Heart left ventricle (tissue), 13 donors: ENCODE measurements at regions not wholly inside any gene's neighbourhood (a gene's known extent, or its start where the extent isn't known, plus 50 kb on each side); places are given as distances from the start of the nearest gene placed in this dataset.

Experiments
- POLR2A ChIP-seq, 2 donors: fragments of 450-650 bp; IDR thresholded peaks; one replicate each; pipeline ENCODE4 v1.6.1; 2017; ENCODE audit warnings: antibody characterized with exemption in 2 of 2, mild to moderate bottlenecking in 2 of 2, moderate library complexity in 2 of 2
- TF ChIP-seq, protein P1 (sequence below), 12 donors: fragments of 200-600 bp; sonication (generic) in 4 of 12; IDR thresholded peaks; one replicate each; pipeline versions ENCODE4 v1.5.0 to v1.8.0; 2018 to 2022; ENCODE audit warnings: antibody characterized with exemption in 12 of 12, mild to moderate bottlenecking in 5 of 12
- donor health status: ischemic (EF 13 %, LVEDD 7.1; RV severe dilation, severe dysfunction).
- donor health status: DM: no; HTN: yes; CAD: no.
- donor health status: DM: no; HTN: no; CAD: no.
- donor health status: ischemic (EF 25% LVEDD 6.9; RV normal size, moderate dysfunction).
- donor health status: ischemic (EF 25% LVEDD 5.7; RV mildly dilated, moderate dysfunction).
- donor health status: ischemic (EF 35%, LVEDD 5.7; RV mildly dilated, moderate dysfunction).
- donor health status: nonischemic (EF 11% LVEDD 7.7; RV severe dilation, severe dysfunction).
- donor health status: DM: yes; HTN: yes; CAD: no.
- donor health status: PGD.
- donor health status: ischemic (EF 29% LVEDD 5.4; RV normal size, mild dysfunction).
- donor health status: nonischemic (EF 23%, LVEDD 6.1; RV moderate dilation, normal function).

DNA sequence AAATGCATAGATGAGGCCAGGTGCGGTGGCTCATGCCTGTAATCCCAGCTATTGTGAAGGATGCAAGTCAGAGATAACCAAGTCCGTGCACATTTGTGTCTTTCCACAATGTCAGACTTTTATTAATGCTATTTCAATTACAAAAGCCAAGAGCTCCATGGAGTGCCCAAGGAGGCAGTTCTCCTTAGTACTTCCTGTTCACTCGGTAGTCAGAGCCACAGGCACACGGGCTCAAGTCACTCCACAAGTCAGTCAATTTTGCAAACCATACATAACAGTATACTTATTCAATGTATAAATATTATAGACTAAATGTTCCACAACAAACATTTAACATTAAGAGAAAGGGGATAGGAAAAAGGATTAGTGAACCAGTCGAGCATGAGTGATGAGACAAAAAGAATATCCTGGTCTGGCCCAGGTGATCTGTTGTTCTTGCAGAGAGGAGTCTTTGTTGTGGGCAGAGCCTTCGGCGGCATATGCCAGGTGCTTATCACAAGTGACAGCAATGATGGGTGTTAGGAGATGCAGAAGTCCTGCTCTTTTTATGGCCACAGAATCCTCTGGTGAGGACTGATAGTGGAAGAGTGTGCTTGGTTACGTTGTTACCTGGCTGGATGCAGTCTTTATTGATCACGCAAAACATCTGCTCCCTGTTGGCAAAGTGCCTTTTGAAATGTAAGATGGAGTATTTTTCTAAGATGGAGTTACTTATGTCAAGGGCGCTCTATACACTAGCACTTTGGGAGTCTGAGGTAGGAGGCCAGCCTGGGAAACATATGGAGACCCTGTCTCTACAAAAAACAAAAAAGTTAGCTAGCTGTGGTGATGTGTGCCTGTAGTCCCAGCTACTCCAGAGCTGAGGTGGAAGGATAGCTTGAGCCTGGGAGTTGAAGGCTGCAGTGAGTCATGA is 167.0 kb upstream of the FBXL17 start:
- TF ChIP-seq POLR2A (IDR thresholded peaks at IDR 0.05) = no peak
- TF ChIP-seq, protein P1, sequence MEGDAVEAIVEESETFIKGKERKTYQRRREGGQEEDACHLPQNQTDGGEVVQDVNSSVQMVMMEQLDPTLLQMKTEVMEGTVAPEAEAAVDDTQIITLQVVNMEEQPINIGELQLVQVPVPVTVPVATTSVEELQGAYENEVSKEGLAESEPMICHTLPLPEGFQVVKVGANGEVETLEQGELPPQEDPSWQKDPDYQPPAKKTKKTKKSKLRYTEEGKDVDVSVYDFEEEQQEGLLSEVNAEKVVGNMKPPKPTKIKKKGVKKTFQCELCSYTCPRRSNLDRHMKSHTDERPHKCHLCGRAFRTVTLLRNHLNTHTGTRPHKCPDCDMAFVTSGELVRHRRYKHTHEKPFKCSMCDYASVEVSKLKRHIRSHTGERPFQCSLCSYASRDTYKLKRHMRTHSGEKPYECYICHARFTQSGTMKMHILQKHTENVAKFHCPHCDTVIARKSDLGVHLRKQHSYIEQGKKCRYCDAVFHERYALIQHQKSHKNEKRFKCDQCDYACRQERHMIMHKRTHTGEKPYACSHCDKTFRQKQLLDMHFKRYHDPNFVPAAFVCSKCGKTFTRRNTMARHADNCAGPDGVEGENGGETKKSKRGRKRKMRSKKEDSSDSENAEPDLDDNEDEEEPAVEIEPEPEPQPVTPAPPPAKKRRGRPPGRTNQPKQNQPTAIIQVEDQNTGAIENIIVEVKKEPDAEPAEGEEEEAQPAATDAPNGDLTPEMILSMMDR (IDR thresholded peaks at IDR 0.05) = no peak
